ENCODE measurements at regions not wholly inside any gene's neighbourhood (a gene's known extent, or its start where the extent isn't known, plus 50 kb on each side); places are given as distances from the start of the nearest gene placed in this dataset.

DNA sequence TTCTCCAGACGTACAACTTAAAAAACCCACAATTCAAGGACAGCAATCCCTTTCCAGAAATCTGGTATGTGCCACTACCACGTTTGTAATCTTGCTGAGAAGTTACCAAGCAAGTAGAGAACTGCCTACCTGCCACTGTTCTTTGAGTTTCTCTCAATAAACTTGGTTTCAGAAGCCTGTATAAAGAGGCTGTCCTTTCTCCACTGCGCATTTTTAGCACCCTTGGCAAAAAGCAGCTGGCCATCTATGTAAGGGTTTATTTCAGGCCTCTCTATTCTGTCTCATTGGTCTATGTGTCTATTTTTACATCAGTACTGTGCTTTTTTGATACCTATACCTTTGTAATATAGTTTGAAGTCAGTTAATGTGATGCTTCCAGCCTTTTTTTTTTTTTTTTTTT is 665.1 kb upstream of the BRINP3 start:
- no peak for TF ChIP-seq CTCF (IDR thresholded peaks at IDR 0.05; ENCODE audit: insufficient read depth, low read depth, low read length)
- TF ChIP-seq EZH2 (IDR thresholded peaks at IDR 0.05; ENCODE audit: insufficient read depth, low read length): no peak
